ENCODE measurements at regions not wholly inside any gene's neighbourhood (a gene's known extent, or its start where the extent isn't known, plus 50 kb on each side); places are given as distances from the start of the nearest gene placed in this dataset.

- TF ChIP-seq EZH2 (optimal IDR thresholded peaks at IDR 0.05; ENCODE audit: low read depth, low read length) (no peak), CTCF (IDR thresholded peaks at IDR 0.05; ENCODE audit: low read length) (no peak), EZH2phosphoT487 (IDR thresholded peaks at IDR 0.05; ENCODE audit: low read length) (no peak)
Measured at GRCh38 chr11:42175203-42175602, 715.8 kb upstream of the LRRC4C start.

All from MM.1S (cell line).